ENCODE measurements at regions not wholly inside any gene's neighbourhood (a gene's known extent, or its start where the extent isn't known, plus 50 kb on each side); places are given as distances from the start of the nearest gene placed in this dataset.

DNA sequence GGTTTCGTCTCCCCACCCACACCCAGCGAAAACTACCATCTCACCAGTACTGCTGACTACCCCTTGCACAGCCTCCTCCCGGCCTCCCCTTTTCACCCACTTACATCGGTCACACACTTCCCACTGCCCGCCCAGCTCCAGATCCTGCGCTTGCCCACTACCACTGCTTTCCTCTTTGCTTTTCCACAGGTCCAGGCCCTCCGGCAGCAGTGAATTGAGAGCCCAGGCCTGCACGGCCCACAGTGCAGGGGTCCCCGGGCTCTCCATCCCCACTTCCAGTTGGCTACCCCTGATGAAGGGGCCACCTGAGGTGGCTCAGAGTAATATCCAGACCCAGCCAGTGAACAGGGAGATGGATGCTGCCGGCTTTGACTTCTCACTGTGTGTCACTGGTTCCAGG, 120.2 kb upstream of the FSTL4 start:
- DNase-seq = no peak

DNA sequence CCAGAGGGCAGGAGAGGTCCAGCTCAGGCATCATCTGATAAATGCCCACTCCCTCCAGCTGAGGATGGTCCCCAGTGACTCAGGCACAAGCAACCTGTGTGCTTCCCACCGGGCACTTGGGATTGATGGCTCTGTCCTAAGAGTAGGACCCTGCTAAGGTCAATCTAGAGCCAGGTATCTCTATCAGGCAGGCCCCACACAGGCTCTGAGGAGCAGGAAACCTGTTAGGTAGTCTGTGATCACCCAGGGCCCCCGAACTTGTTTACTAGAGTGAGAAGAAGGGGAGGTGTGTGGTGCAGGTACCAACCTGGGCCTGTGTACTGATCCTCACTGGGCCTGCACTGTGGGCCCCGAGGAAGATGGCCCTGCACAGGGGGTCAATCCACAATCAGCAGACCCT, 119.6 kb upstream of the FSTL4 start:
- no peak for DNase-seq

DNA sequence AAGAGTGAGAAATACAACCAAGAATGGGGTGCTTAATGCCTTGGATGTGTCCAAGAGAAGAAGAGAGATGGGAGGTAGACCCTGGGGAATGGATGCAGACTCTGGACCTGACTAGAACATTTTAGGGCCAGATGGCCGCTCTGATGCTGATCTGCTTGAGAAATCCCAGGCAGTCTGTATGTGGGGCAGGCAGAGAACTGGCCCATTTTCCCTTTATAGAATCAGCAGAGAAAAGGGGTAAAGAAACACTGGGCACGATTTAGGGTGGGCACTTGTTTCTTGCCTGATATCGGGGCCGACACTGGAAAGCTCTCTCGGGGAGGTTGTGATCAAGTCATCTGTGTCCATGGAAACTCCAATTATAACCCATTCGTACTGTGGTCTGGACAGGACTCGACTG, 118.5 kb upstream of the FSTL4 start:
- no peak for DNase-seq

DNA sequence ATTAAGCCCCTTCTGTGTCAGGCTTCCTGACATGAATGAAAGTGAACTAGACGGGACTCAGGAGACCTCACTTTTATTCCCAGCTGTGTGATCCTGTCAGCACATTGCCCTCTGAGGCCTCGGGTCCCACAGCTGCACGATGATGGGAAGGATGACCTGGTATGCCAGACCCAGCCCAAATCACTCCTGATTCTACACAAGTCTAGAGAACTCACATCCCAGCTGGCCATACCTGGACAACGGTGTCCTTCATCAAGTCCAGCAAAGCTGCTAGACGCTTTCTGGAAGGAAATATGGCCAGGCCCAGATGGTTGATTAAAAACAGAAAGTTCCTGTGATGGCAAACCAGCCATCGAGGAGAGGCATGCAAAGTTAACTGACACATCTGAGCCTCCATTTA, 118.0 kb upstream of the FSTL4 start:
- DNase-seq = no peak

DNA sequence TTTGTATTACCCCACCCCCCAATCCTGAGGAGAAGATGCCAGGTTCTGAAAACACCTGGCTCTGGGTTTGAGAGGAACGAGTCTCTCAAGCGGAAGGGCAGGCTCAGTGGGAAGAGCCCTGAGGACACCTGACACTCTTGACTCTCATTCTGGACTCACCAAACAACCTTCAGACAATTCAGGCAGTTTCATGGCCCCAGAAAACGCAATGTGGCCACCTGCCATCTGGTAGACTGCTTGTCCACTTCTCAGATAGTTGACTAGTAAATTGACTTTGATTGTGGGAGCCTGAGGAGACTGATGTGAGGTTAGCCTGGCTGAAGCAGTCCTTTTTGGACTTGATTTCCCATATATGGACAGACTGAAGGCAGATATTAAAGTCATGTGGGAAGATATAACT, 117.5 kb upstream of the FSTL4 start:
- DNase-seq = no peak

DNA sequence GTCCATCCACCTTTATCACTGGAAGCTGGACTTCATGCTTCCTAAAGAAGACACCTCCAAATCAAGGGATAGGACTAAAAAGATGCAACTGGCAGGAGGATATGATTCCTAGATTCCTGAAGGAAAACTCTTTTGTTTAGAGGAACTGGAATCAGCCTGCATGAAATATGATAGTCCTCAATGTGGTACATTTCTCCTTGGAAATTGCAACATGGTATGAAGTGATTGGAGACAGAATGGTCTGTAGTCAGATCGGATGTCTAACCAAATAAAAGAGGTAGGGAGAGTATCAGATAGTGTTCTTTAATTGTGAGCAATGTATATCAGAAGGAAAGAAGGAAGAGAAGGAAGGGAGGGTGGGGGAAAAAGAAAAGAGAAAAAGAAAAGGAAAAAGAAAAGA, 116.1 kb upstream of the FSTL4 start:
- no peak for DNase-seq

DNA sequence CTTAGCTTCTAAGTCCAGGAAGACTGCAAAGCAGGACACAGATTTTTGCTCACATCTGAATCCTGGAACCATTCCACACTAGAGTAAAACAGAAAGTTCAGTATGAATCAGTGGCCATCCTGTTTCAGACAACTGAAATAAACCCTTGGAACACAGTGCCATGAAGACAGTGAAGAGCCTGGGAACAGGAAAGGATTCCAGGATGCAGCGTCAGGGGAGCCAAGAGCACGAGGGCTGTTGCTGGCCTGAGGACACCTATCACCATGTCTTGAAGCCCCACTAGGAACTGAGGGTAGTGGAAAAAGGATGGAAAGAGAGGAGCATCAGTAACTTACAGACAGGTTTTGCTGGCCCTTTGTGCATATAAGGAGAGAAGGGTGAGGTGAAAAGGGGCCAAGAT, 115.3 kb upstream of the FSTL4 start:
- DNase-seq = no peak

DNA sequence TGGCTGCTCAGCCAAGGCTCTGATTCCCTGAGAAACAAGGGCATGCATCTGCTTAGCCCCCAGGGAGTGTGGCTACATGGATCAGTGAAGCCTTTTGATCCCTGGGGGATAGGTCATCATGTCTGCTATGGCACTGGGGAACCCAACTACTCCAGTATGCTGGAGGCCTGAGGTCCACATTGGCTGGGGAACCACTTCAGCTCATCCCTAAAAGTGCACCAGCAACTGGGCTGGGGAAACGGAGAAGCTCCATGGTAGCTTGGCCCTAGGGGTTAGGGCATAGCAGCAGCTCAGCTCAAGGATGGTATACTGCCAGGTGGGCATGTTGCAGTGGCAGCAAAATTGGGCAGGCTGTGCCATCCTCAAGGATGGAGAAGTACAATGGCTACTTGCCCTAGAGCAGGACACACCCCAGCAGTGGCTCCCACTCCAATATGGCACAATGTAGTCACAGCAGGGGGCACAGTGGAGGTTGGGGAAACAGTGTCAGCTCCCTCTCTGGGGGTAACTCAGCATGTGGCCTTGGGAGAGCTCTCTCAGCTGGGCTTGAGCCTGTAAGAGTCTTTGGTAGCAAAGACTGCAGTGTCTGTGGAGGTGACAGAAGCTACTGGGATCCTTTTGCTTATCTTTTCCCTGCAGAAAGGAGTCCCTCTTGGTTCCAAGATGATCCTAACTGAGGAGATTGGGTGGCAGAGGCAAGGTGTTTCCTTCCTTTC, 111.5 kb upstream of the FSTL4 start:
- no peak for DNase-seq

DNA sequence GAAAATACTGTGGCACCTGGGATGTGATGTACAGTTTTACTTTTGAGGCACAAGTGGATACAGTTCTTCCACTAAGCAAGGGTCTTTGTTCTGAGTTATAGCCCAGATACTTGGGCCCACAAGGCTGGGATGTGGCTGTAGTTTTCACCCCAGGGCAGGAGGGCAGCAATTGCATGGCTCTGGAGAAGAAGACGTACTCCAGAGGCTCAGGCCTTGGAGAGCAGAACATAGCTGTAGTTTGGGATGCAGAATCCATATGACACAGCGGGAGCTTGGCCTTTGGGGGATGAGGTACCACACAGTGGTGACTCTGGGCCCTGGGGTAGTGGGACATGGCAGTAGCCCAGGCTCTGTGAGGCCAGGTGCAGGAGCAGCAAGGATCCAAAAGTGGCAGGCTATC, 110.8 kb upstream of the FSTL4 start:
- DNase-seq = no peak

DNA sequence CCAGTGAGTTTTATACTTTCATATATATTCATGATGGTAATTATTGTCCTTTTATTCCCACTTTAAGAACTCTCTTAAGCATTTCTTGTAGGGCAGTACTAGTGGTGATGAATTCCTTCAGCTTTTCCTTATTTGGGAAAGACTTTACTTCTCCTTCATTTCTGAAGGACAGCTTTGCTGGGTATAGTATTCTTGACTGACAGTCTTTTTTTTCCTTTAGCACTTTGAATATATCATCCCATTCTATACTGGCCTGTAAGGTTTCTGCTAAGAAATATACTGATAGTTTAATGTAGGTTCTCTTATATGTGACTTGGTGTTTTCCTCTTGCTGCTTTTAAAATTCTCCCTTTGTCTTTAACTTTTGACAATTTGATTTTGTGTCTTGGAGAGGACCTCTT, 109.0 kb upstream of the FSTL4 start:
- no peak for DNase-seq

DNA sequence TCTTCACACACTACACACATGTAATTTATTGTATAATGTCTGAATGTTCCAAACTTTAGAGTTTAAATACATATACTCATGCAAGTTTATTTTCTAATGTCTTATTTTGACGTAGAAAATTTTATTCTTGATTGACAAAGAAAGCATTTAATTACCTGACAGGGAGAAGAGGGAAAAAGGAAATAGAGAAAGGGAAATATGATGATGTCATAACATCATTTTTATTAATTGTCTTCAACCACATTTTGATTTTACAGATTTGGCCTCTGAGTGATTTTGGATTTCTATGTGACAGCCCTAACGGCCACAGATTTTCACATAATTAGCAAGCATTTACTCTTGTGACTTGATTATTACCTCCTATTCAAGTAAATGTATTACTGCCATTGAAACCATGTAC, 106.1 kb upstream of the FSTL4 start:
- DNase-seq = no peak

DNA sequence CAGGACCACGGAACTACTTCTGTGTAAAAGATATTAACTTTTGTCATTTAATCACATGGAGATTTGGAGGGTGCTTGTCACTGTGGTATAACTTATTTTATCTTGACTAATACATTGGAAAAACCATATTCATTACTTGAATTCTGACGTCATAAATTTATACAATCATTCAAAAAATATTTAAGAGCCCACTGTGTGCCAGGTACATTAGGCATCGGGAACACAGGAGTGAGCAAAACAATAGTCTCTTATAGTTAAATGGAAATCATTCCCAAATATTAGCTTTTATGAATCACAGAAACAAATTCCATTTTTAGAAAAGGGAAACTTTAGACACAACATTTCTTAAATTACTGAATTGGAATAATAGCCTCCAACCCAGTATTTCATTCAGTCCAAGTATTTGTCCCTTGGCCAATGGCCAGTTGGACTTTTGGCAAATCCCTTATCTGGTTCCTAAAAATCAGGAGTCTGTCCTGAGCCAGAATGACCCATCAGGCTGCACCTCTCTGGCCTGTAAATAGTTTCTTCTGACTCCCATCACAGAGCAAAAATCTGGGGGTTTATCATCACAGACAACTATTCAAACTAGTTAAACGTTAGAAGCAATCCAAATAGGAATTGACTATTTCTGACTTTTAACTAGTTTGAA, 104.3 kb upstream of the FSTL4 start:
- DNase-seq = no peak

DNA sequence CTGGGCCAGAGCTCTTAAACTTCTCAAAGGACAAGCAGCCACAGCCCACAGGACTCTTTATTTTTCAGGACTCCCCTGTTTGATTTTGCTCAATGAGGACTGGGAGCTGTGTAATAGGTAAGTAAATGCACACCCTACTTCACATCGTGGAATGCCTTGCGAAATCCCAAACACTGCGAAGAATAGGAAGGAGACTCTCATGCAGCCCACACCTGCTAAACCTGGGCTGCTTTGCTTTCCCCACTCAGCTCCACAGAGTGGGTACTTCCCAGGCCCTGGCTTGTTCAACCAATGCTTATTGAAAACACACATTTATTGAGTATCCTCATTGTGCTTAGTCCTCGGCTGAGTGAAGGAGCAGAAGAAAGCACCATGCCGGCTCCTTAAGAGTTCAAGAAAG, 103.3 kb upstream of the FSTL4 start:
- DNase-seq = no peak

DNA sequence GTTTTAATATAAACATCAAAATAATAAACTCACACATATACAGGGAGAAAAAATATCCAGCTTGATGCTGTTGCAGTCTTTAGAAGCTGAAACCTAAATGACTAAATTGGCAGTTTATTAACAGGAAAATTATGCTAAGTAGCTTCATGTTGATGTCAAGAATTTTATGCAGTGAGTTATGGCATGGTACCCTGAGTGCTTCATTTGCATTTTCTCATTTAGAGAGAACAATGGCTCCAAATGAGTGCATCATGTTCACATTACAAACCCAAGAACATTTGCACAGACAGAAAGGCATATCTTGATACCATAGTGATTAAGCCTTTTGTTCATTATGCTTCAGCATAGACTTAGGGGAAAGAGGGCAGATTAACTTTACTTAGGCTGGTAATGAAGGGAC, 102.9 kb upstream of the FSTL4 start:
- no peak for DNase-seq

DNA sequence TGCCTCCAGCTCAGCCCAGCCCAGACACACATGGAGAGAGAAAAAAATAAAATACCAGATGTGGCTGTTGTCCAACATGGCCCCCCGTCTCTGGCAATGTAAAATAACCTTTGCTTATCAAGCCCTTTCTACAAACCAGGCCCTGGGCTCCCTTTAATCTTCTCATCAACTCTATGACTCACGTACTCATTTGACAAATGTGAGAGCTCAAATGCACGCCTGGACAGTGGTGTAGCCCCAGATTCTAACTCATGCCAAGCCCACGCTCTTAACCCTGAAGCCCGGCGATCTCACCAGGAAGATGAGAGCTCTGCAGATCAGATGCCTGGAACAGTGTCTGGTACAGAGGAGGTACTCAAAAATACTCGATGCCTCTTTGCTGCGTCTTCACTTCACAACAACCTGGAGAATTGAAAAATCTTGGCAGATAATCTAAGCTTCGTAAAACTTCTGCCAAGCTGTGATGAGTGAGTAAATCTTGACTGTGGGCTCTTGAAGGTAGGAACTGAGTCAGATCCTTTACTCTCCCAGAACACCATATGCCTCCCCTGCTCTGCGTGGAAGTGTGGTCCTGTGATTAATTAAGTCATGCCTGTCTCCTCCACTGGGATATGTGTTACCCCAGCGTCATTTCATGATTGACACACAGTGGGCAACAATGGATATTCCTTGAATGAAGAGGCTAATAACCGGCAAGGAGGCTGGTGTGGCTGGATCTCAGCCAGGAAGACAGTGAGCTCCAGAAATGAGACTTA, 102.0 kb upstream of the FSTL4 start:
- DNase-seq = no peak

DNA sequence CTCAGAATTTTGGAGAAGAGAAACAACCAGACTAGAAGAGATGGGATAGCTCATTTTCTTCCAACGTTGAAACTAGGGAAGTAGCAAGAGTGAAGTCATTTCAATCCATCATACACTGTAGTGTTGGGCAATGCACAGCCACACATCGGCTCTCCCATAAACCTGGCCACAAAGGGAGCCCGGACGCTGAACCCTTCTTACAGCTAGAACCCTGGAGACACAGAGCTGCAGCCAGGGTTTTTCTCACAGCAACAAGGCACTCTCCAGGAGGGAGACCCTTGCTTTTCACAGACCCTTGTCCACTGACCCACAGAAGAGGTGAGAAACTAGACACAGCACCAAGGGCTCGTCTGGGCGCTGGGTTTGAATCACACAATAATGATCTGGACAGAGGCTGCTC, 101.4 kb upstream of the FSTL4 start:
- DNase-seq = no peak

DNA sequence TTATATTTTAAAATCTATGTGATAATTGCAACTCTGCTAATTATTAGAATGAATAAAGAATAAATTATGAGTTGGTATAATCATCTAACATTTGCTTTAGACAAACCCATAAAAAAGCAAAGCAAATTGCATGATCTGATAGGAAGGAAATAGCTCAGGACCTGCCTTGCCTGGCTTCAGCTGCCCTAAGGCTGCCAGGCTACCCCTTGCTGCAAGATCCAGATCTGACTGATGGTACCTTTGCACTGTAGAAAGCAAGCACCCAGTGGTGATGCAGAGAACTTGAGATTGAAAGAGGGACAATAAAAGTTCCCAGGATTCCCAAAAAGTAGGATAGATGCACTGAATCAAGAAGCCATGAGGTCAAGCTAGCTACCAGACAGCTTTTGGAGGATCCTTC, 100.9 kb upstream of the FSTL4 start:
- DNase-seq = no peak

DNA sequence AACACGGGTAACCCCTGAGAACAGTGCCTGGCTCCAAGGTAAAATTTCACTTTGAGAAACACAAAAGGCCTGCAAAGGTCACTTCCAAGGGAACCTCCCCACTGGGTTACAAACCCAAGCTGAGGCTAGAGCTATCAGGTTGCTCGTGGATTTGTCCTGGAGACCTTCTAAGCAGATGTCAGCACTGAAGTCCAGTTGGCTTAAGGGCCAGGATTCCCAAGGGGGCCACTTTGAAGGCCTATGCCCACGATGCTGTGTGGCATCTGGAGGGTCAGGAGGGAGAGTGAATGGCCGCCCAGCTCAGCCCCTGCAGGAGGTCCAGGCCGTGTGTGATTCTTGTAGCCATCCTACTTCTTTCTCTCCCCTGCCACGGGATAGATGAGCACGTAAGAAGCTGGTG, 100.2 kb upstream of the FSTL4 start:
- no peak for DNase-seq

DNA sequence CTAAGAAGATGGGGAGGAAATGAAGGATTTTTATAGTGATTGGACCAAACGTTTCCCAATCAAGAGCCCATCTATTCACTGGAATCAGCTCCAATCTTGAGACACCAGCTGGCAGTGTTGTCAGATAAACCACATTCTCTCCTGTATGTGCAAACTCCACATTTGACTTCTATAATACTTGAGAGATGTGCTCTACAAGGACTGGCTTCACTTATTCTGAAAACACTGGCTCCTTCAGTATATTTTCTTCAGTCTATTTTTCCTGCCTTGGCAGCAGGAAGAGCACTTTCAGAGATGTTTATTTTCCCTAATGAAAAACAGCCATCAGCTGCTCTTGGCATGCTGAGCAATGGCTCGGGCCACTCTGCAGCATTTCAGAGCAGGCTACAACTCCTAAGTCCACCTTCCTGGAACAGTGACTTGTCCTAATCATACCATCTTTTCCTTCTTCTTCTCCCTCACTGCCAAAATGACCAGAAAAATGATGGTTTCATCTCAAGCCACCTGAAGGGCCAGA, 96.9 kb upstream of the FSTL4 start:
- DNase-seq = no peak

DNA sequence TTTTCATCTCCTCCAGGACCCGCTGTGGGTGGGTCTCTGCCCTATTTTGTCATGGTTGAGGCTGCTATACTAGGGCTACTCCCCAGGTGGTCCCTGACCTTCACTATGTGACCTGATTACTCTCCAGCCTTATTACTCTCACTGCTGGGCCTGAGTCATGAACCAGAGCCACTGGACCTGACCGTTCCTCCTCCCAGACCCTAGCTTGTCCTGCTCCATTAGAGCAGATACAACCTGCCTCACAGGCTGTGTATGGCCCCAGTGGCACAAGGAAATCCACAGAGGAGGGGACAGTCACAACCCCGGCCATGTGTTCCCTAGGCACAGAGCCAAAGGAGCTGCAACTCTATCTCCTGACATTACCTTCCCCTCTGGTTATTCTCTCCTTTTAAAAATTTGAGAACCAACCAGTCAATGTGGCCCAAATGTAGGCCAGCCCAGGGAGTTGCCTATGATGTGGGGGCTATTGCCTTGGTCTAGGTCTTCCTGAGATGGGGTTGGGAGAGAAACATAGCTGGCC, 96.0 kb upstream of the FSTL4 start:
- no peak for DNase-seq

DNA sequence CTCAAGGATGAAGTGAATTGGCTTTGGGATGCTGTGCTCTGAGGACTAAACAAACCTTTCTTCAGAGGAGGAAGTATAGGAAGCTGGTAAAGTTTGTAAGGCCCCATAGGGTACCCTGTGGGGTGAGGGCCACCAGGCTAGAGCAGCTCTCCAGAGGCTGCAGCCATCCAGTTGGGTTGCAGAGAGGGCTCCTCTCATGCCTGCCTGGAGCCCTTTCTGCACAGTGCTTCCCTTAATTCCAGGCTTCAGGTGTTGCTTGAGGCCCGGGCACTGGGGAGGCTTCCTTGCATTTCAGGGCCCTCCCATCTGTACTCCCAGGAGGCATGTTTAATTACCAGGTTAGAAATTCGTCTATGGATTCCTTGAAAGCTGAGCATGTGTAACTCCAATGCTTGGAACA, 95.3 kb upstream of the FSTL4 start:
- no peak for DNase-seq

DNA sequence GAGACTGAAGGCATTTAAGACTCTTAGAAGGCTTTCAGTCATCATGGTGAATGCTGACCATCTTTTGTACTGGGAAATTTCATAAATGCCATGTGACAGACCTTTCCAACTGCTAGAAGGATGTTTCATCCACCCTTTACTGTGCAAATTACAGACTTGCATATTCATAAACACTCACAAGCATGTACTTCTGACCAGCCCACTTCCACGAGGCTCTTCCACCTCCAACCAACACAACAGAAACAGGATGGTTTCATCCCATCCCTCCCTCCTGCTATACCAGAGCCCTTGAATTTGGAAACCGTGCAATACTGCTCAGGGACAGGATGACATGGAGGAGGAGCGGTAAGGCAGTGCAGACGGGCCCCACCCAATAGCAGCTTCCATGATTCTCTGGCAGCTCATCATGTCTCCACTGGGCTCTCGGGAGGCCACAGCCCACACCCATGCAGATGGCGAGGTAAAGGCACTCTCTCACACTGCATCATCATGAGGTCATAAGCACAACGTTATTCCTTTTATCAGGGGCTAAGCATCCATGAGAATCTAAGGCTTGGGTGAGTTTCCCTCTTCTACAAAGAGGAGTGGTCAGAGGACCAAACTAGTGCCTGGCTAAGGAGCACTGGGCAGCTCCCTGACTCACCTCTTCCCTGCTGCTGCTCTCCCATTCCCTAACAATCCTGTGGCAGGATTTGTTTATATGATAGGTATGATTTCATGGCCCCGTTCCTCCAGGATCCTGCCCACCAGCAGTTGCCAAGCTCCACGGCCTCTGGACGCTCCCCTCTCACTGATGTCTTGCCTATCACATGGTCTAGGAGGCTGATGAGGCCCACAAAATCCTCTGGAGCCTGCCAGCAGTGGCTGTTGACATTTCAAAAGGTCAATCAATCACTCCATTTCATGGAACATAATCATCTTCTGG, 94.4 kb upstream of the FSTL4 start:
- DNase-seq = no peak

DNA sequence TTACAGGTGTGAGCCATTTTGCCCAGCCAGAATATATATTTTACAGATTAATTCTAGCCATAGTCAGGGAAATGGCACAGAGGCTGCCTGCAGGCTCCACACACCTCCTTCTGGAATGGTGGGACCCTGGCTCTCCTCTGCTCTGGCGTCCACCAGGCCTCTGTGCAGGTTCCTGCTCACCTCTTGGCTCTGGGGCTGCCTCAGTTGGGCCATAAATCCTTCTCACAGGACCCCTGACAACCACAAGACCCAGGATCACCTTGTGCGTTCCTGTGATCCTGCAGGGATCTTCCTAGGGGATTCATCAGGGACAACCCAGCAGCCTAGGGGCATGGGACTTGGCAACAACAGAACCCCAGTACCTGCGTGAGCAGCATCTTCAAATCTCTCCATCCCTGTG, 93.0 kb upstream of the FSTL4 start:
- DNase-seq = no peak
